Activated T-cell treated with anti-CD3 and anti-CD28 coated beads, Interleukin-2, amount 50 U/mL, for 48 hours (primary cell): ENCODE measurements at regions not wholly inside any gene's neighbourhood (a gene's known extent, or its start where the extent isn't known, plus 50 kb on each side); places are given as distances from the start of the nearest gene placed in this dataset.
A peak's percentile ranks its signal among the peaks of the same experiment; 100 is the strongest.
"Not testable (repeated sequence)": the region's sequence is repeated elsewhere in the genome, so short reads cannot be mapped to it uniquely, and the experiment has no call there.

ENCODE experiments used
- DNase-seq, 2 experiments: peaks; one replicate each; pipeline ENCODE4 v3.0.0-alpha.2; 2020

GRCh38 chr12:34397591-34398365, 375.5 kb downstream of the ALG10 start:
- DNase-seq = peak; percentile 7 to 9

DNA sequence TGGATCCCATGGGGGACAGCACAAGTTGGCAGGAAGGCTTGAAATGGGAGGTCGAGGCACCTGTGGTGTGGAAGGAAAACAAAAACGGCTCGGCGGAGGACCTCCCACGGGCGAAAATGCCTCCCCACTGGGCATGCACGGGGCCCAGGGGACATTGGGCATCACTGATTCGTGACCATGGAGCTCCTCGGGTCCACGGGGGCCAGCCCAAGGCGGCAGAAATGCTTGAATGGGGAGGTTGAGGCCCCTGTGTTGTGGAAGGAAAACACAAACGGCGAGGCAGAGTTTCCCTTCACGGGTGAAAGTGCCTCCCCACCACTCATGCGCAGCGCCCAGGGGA, 376.0 kb downstream of the ALG10 start:
- DNase-seq = no peak

GRCh38 chr12:34398706-34399630, 376.7 kb downstream of the ALG10 start:
- peak; percentile 1 to 5 for DNase-seq

DNA sequence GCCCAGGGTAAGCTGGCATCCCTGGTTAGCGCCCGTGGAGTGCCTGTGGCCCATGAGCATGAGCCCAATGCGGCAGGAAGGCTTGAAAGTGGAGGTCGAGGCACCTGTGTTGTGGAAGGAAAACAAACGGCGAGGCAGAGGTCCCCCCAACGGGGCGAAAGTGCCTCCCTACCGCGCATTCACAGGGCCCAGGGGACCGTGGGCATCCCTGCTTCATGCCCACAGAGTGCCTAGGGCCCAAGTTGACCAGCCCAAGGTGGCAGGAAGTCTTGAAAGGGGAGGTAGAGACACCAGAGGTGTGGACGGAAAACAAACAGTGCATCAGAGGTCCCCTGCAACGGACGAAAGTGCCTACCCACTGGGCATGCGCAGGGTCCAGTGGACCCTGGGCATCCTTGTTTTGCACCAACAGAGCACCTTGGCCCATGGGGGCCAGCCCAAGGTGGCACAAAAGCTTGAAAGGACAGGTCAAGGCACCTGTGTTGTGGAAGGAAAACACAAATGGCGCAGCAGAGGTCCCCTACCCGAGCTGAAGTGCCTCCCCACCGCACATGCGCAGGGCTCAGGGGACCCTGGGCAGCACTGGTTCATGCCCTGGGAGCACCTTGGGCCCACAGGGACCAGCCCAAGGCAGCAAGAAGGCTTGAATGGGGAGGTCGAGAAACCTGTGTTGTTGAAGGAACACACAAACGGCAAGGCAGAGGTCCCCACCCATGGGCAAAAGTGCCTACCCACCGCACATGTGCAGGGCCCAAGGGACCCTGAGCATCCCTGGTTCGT, 377.5 kb downstream of the ALG10 start:
- peak in 1 of 2 experiments; percentile 5 for DNase-seq

GRCh38 chr12:34400411-34400881, 378.1 kb downstream of the ALG10 start:
- peak; percentile 4 to 7 for DNase-seq

- peak; percentile 3 for DNase-seq
Observed at GRCh38 chr12:34400986-34401658, 378.8 kb downstream of the ALG10 start.

DNA sequence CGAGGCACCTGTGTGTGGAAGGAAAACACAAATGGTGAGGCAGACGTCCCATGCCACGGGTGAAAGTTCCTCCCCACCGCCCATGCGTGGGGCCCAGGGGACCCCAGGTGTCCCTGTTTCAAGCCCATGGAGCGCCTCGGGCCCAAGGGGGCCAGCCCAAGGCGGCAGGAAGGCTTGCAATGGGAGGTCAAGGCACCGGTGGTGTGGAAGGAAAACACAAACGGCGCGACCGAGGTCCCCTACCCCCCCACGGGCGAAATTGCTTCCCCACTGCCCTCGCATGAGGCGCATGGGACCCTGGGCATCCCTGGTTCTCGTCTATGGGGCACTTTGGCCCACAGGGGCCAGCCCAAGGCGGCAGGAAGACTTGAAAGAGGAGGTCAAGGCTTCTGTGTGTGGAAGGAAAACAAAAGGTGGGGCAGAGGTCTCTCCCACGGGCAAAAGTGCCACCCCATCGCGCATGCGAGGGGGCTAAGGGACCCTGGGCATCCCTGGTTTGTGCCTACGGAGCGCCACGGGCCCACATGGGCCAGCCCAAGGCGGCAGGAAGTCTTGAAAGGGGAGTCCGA, 379.4 kb downstream of the ALG10 start:
- DNase-seq = peak; percentile 1 to 8

DNA sequence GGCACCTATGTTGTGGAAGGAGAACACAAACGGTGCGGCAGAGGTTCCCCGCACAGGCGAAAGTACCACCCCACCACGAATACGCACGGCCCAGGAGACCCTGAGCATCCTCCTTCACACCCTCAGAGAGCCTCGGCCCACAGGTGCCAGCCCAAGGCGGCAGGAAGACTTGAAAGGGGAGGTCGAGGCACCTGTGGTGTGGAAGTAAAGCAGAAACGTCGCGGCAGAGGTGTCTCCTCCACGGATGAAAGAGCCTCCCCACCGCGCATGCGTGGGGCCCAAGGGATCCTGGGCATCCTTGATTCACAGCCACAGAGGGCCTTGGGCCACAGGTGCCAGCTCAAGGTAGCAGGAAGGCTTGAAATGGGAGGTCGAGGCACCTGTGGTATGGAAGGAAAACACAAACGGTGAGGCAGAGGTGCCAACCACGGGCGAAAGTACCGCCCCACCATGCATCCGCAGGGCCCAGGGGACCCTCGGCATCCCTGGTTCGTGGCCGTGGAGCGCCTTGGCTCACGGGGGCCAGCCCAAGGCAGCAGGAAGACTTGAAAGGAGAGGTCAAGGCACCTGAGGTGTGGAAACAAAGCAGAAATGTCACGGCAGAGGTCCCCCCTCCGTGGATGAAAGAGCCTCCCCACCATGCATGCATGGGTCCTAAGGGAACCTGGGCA, 380.1 kb downstream of the ALG10 start:
- peak; percentile 1 to 6 for DNase-seq

GRCh38 chr12:34402899-34403705, 380.8 kb downstream of the ALG10 start:
- peak; percentile 6 for DNase-seq

GRCh38 chr12:34403706-34404376, 381.5 kb downstream of the ALG10 start:
- DNase-seq = peak; percentile 3 to 10

DNA sequence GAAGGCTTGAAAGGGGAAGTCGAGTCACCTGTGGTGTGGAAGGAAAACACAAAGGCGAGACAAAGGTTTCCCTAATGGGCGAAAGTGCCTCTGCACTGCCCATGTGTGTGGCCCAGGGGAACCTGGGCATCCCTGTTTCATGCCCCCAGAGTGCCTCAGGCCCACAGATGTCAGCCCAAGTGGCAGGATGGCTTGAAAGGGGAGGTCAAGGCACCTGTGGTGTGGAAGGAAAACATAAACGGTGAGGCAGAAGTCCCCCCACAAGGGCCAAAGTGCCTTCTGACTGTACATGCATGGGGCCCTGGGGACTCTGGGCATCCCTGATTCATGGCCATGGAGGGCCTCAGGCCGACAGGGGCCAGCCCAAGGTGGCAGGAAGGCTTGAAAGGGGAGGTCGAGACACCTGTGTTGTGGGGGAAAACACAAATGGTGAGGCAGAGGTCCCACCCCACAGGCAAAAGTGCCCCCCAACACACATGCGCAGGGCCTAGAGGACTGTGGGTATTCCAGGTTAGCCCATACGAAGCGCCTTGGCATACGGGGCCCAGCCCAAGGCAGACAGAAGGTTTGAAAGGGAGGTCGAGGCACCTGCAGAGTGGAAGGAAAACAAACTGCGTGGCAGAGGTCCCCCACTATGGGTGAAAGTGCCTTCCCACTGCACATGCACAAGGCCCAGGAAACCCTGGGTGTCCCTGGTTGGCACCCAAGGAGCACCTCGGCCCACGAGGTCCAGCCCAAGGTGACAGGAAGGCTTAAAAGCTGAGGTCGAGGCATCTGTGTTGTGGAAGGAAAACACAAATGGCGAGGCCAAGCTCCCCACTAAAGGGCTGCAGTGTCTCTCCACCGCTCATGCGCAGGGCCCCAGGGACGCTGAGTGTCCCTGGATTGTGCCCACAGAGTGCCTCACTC, 382.3 kb downstream of the ALG10 start:
- DNase-seq = peak; percentile 7 to 10

- DNase-seq = peak; percentile 1 to 9
Observed at GRCh38 chr12:34405286-34406227, 383.3 kb downstream of the ALG10 start.

GRCh38 chr12:34406228-34406995, 384.1 kb downstream of the ALG10 start:
- DNase-seq = peak in 1 of 2 experiments; percentile 1

DNA sequence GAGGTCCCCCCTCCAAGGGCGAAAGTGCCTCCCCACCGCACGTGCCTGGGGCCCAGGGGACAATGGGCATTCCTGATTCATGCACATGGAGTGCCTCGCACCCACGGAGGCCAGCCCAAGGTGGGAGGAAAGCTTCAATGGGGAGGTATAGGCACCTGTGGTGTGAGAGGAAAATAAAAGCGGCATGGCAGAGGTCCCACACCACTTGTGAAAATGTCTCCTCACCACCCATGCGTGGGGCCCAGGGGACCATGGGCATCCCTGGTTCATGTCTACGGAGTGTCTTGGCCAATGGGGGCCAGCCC, 384.7 kb downstream of the ALG10 start:
- peak in 1 of 2 experiments; percentile 1 for DNase-seq

GRCh38 chr12:34407813-34408212, 385.5 kb downstream of the ALG10 start:
- no peak for DNase-seq

- not testable (repeated sequence) for DNase-seq
Observed at GRCh38 chr12:34431509-34431908, 409.2 kb downstream of the ALG10 start.
